ENCODE measurements at regions not wholly inside any gene's neighbourhood (a gene's known extent, or its start where the extent isn't known, plus 50 kb on each side); places are given as distances from the start of the nearest gene placed in this dataset.

DNA sequence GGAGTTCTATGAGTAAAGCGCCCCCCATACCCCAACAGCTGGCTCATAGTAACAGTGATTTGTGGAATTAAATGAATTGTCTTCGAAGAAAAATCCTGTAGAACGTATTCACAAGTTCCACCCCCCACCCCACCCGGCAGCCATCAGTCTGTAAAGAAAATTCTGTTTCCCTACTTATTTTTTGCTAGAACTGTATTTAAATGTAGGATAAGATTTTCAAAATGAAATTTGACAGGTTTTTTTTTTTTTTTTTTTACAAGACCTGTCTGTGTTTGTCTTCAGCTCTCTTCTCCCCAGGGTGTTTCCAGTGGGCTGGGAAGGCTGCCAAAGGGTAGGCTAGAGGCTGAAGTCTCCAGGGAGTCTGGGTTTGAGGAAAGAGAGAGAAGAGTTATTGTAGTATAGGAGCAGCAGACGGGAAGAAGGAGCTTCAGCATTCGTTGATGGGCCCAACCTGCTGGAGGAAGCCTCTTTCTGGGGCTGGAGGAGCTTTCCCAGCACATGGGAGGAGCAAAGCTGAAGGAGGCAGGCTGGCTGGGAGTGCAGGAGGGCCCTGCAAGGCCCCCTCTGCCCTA, 130.6 kb upstream of the SEMA6D start:
- TF ChIP-seq, protein P1, sequence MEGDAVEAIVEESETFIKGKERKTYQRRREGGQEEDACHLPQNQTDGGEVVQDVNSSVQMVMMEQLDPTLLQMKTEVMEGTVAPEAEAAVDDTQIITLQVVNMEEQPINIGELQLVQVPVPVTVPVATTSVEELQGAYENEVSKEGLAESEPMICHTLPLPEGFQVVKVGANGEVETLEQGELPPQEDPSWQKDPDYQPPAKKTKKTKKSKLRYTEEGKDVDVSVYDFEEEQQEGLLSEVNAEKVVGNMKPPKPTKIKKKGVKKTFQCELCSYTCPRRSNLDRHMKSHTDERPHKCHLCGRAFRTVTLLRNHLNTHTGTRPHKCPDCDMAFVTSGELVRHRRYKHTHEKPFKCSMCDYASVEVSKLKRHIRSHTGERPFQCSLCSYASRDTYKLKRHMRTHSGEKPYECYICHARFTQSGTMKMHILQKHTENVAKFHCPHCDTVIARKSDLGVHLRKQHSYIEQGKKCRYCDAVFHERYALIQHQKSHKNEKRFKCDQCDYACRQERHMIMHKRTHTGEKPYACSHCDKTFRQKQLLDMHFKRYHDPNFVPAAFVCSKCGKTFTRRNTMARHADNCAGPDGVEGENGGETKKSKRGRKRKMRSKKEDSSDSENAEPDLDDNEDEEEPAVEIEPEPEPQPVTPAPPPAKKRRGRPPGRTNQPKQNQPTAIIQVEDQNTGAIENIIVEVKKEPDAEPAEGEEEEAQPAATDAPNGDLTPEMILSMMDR (IDR thresholded peaks at IDR 0.05; ENCODE audit: low read depth, low read length): no peak
- Histone ChIP-seq H3K27ac (no peak overlapping the region; the same call in 1 of the 2 replicates), H3K36me3 (no peaks in the 10 kb centered on the region), H3K27me3 (ENCODE audit: insufficient read depth, low read depth, severe bottlenecking) (no peaks in the 10 kb centered on the region), H3K4me3 (ENCODE audit: low read depth, low read length) (no peak overlapping the region), H3K9me3 (ENCODE audit: severe bottlenecking) (no peaks in the 10 kb centered on the region)
- no peak for DNase-seq

DNA sequence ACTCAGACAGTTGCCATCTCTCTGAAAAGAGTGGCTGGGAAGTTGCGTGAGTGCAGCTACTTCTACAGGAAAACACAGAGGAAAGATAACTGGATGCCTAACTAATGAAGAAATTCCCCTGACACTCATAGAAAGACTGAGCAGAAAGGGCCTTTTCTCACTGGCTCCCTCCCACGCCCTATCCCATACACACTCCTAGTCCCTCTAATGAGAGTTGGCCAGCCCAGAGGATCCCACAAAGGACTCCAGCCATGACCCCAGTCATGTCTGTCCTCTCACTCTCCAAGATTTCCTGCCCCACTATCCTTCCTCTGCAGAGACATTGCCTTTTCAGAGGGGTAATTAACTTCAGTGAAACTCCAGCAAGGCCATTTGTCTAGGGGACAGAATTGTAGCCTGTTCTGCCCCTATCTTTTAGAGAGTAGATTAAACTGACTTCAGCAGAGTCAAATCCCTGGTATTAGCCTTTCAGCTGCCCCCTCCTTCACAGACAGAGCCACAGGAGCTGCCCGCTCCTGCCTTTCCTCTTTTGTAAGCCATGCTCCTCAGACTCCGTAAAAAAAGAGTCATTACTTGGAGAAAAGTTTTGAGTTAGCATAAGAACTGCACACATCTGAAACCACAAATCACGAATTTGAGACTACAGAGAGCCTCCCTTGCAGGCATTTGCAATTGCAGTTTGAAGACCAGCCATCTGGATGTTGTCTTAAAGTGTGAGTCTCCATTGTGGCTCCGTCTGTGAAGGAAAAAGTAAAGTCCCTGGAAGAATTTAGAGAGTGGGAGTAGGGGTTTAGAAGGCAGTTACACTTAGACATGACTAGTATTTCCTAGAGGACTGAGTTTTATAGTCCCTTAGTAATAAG, 129.1 kb upstream of the SEMA6D start:
- Histone ChIP-seq H3K4me3 (ENCODE audit: low read depth, low read length) (peak overlapping the region; percentile 51), H3K27me3 (ENCODE audit: insufficient read depth, low read depth, severe bottlenecking) (no peaks in the 10 kb centered on the region), H3K36me3 (no peaks in the 10 kb centered on the region), H3K9me3 (ENCODE audit: severe bottlenecking) (no peaks in the 10 kb centered on the region), H3K27ac (peak overlapping the region; percentile 82)
- peak; percentile 65 for DNase-seq
- TF ChIP-seq, protein P1 (IDR thresholded peaks at IDR 0.05; ENCODE audit: low read depth, low read length): no peak

DNA sequence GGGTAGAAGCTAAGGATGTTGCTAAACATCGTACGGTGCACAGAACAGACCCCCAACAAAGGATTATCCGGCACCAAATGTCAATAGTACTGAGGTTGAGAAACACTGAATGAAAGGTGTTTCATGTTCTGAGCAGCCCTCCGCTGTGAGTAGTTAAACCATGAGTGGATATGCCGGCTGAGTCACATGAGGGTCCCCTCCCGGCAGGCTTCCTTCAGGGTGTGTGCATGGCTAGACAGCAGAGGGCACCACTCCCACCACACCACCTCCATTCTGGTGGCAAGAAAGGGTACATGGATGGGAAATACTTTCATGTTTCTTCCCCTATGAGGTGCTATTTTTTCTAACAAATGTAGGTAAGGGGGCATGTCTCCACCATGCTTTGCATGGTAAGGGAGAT, 128.3 kb upstream of the SEMA6D start:
- peak; percentile 80 for DNase-seq
- H3K9me3 ChIP-seq (ENCODE audit: severe bottlenecking): no peaks in the 10 kb centered on the region
- no peaks in the 10 kb centered on the region for H3K36me3 ChIP-seq
- H3K4me3 ChIP-seq (ENCODE audit: low read depth, low read length): peak overlapping the region; percentile 51
- peak overlapping the region; percentile 82 for H3K27ac ChIP-seq
- TF ChIP-seq, protein P1 (IDR thresholded peaks at IDR 0.05; ENCODE audit: low read depth, low read length): peak; percentile 64
- H3K27me3 ChIP-seq (ENCODE audit: insufficient read depth, low read depth, severe bottlenecking): no peaks in the 10 kb centered on the region

DNA sequence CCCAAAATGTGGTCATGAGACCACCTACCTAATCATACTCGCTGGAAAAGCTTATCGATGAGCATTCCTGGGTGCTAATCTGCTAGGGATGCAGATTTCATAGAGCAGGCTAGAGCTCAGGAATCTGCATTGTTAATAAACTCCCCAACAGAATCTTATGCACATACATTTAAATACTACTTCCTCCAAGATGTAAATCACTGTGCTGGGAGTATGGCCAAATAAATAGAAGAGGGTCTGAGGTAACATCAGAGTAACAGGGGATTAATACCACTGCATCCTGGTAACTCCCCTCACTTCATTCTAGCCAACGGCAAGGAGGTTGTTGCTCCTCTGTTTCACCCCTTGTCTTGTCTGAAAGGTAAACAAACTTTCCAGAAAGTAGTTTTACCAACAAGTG, 118.3 kb upstream of the SEMA6D start:
- no peak for DNase-seq
- no peak overlapping the region for H3K27ac ChIP-seq
- H3K27me3 ChIP-seq (ENCODE audit: insufficient read depth, low read depth, severe bottlenecking): no peaks in the 10 kb centered on the region
- peaks cover 4% of the 10 kb centered on the region for H3K9me3 ChIP-seq (ENCODE audit: severe bottlenecking)
- H3K4me3 ChIP-seq (ENCODE audit: low read depth, low read length): no peak overlapping the region
- TF ChIP-seq, protein P1 (IDR thresholded peaks at IDR 0.05; ENCODE audit: low read depth, low read length): no peak
- no peaks in the 10 kb centered on the region for H3K36me3 ChIP-seq

DNA sequence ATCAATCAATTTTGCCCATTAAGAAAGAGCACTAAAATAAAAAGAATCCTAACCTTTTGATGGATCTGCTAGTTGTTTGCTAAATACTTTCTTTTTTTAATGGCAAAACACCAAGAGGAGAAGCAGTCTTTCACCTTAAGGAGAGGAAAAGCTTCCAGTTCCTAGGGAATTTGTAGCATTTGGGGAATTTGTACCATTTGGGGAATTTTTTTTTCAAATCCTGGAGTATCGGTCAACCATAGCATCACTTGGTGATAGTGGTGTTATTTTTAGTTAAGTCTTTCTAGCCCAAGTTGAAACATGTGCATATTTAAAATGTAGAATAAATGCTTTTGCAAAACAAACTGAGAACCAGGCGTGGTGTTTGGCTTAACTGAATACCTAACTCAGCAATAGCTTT, 117.5 kb upstream of the SEMA6D start:
- Histone ChIP-seq H3K27me3 (ENCODE audit: insufficient read depth, low read depth, severe bottlenecking) (no peaks in the 10 kb centered on the region), H3K36me3 (no peaks in the 10 kb centered on the region), H3K4me3 (ENCODE audit: low read depth, low read length) (no peak overlapping the region), H3K27ac (no peak overlapping the region), H3K9me3 (ENCODE audit: severe bottlenecking) (peaks cover 4% of the 10 kb centered on the region)
- TF ChIP-seq, protein P1 (IDR thresholded peaks at IDR 0.05; ENCODE audit: low read depth, low read length): no peak
- no peak for DNase-seq

Measured in WERI-Rb-1 (cell line).